ENCODE measurements at regions not wholly inside any gene's neighbourhood (a gene's known extent, or its start where the extent isn't known, plus 50 kb on each side); places are given as distances from the start of the nearest gene placed in this dataset.

DNA sequence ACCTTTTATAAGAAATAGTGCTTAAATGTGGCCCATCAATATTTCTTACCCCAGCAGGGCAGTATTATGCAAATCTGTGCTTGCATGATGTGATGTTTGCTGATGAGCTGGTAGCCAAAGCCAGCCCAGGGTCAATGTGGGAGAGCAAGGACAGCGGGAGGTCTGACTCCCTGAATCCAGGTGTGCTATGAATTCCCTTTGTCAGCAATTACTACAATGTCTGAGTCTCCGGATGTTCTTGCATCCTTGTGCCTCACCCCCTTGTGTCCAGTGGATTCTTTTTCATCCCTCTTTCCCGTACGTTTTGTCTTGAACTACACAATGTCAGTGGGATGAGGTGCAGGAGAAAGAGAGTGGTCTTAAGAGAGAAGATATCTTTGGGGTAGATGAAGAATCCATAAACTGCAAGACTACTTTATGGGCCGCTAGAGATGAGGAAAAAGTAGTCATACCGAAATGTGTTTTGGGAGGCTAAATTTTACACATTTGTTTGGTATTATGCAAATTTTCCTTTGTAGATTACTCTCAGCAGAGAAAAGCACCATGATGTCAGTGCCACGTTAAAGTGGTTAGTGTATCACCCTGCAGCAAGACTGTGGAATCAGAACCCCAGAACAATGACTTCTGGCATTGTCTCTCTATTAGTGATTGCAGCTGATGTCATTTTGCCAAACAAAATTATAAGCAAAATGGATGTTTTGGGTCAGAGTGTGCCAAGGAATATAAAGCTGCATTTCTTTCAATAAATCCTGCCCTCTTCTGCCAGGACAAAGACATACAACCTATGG lies 53.5 kb upstream of the TSHZ3 start:
- no peak for DNase-seq

DNA sequence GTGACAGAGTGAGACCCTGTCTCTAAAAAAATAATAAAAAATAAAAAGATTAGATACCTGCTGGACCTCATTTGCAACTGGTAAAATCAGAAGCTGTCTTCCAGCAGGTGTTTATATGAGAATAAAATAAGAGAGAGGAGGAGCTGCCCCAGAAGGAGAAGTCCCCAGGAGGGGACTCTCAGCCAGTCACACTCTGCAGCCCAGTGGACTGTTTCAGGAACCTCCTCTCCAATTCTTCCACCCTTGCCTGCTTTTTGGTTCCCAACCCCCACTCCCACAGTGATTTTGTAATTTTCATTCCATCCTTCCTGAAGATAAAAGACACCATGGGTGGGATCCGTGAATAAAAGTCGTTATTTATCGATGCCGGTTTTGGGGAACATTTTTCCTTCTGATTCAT lies 56.9 kb upstream of the TSHZ3 start:
- no peak for DNase-seq

DNA sequence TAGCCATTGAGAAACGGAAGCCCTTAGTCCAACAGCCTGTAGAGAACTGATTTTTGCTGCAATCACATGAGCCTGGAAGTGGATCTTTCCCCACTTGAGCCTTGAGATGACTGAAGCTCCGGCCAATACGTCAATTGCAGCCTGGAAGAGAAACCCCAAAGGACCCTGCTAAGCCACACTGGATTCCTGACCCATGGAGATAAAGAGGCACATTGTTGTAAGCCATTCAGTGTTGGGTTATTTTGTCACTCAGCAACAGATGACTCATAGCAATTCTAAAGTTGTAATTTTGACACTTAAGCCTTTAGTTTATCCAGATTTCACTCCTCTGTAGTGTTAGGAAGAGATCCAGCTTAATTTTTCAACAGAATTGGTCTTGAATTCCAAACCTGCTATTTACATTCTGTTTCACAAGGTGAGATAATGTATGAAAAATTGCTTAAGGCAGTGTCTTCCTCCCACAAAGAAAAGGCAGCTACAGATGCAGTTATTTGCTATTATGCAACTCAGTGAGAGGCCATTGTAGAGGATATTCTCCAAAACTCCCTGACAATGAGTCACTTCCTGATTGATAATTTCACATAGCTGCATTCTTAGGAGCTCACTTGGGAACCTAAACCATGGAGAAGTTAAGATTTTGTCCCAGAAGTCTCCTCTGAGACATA lies 59.4 kb upstream of the TSHZ3 start:
- DNase-seq, result no peak

- DNase-seq, result no peak
Observed at GRCh38 chr19:31413353-31413752, 64.1 kb upstream of the TSHZ3 start.

GRCh38 chr19:31415322-31415721 lies 66.1 kb upstream of the TSHZ3 start:
- no peak for DNase-seq

DNA sequence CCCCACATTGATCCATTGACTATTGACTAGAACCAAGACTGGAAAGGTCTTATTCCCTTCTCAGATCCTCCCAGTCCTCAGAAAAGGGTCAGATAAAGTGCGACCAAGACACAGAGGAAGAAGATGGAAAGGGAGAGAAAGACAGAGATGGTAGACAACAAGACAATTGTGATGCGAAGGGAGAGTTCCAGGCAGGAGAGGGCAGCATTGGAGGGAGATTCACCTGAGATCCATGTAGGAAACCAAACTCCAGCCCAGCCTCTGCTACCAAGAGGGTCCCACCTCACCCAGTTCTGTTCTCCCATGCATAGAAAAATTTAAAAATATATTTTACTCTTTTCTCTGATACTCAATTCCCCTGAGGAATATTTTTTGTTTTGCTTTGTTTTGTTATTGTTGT lies 67.3 kb upstream of the TSHZ3 start:
- DNase-seq, result no peak

- no peak for DNase-seq
Observed at GRCh38 chr19:31418055-31418454, 68.8 kb upstream of the TSHZ3 start.

- no peak for DNase-seq
Observed at GRCh38 chr19:31418692-31419430, 69.6 kb upstream of the TSHZ3 start.

DNA sequence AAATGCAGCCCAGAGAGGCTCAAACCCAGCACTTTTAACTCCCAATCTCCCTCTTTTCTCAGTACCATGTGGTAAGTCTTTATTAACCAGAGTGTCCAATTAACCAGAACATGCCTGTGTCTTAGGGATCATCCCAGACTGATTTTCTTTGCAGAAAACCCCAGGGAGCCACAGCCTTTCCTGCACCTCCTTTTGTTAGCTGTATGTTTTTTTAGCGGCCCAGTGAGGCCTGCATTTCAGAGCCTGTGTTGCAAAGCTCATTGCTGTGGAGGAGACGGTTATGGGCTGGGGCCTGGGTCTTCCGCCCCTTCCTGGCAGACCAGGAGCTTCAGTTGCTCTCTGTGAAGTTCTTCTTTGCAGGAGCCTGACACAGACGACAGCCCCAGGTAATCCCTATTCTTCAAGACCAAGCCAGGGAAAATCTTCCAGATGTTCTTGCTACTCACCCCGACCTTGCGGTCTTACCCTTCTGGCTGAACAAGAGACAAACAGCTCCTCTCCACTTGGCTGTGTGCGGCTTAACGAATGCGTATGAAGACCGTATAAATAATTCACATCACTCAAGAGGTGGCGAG lies 70.7 kb upstream of the TSHZ3 start:
- DNase-seq, result no peak

DNA sequence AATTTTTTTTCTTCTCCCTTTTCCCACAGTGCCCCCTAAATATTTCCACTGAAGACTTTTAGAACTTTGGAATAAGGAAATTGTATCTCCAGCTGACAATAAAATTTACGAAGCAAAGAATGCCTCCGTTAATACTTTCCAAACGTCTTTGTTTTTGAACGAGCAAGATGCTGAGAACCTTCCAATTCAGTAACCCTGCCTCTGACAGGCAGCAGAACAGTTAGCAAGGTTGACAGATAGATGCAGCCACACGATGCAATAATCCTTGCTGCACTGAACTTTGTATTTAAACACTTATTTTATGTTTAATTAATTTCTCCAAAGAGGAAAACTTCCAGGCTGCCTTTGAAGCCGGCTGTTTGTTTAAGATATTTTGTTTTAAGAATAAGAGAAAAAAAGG lies 71.8 kb upstream of the TSHZ3 start:
- no peak for DNase-seq

GRCh38 chr19:31421856-31422255 lies 72.6 kb upstream of the TSHZ3 start:
- DNase-seq, result no peak

GRCh38 chr19:31423896-31424295 lies 74.7 kb upstream of the TSHZ3 start:
- no peak for DNase-seq

GRCh38 chr19:31424861-31425620 lies 75.8 kb upstream of the TSHZ3 start:
- no peak for DNase-seq

GRCh38 chr19:31427857-31428256 lies 78.6 kb upstream of the TSHZ3 start:
- no peak for DNase-seq

GRCh38 chr19:31430381-31430780 lies 81.1 kb upstream of the TSHZ3 start:
- no peak for DNase-seq

DNA sequence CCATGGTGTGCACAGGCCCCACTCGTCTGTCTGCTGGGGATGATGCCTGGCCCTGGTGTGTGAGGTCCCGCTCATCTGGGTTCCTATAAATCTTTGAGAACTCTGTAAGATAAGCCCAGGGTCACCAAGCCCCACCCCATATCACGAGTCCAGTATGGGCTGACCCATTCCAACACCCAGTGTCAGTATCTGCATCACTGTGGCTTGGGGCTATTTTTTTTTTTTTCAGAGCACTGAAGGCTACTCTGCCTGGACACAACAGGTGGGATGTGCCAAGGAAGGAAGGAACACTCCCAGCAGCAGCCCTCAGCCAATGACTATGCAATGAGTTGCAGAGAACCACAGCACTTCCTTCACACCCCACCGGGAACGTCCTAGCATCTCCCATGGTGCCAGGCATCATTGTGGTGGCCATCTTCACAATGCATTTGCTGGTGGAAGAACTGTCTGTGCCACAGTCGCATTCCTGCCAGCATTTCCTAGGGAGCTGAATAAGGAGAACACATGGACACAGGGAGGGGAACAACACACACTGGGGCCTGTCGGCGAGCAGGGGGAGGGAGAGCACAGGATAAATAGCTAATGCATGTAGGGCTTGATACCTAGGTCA lies 83.1 kb upstream of the TSHZ3 start:
- DNase-seq, result no peak

DNA sequence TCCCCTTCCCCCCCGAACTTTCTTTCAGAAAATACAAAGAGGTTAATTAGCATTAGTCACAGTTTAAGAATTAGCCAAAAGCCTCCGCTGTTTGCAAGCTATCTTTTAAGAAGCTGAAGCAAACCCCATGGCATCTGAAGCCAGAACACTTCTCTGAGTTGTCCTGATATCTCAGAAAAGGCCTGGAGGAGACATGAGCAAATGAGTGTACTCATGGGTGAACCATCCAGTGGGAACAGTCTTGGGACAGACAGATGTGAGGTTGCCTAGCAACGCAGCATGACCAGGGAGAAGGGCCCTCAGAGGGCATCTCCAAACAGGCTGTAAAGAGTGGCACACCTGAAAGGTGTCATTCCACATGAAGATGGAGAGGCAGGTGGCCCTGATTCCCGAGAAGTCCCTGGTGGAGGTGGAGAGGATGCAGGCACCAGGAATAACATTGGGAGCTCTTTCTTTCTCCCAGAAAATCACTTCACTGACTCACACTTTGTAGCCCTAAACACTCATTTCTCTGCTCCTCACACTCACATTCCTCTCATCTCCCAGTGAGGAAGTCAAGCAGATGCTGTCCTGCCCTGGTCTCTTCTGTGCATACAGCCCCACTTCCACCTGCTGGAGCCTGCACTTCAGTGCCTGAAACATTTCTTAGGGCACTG lies 87.0 kb upstream of the TSHZ3 start:
- no peak for DNase-seq

- DNase-seq, result no peak
Observed at GRCh38 chr19:31438401-31439269, 89.4 kb upstream of the TSHZ3 start.

DNA sequence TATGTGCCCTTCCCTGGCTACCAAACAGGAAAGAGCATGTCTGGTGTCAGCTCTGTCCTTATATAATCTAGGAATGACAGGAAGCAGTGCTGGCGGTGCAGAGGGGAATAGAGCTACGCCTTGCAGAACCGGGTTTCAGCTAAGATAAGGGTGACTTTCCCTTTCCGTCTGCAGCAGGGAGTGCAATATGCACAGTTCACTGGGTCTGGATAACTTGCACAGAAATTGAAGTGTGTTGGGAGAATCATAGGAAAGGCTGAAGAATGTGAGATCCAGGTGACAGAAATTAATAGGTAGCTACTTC lies 90.0 kb upstream of the TSHZ3 start:
- no peak for DNase-seq

GRCh38 chr19:31444931-31445330 lies 95.7 kb upstream of the TSHZ3 start:
- DNase-seq, result no peak

- no peak for DNase-seq
Observed at GRCh38 chr19:31445406-31445805, 96.2 kb upstream of the TSHZ3 start.
